Kidney (tissue), 13 donors: ENCODE measurements at regions not wholly inside any gene's neighbourhood (a gene's known extent, or its start where the extent isn't known, plus 50 kb on each side); places are given as distances from the start of the nearest gene placed in this dataset.
A peak's percentile ranks its signal among the peaks of the same experiment; 100 is the strongest.

Experiments used
- DNase-seq, 5 donors: peaks; one replicate each; pipeline ENCODE4 v3.0.0-alpha.2; 2013 to 2020
- FAIRE-seq: peaks from 2 replicates; lab custom pipeline; 2012; peaks lifted over from hg19 to GRCh38; lab: Jason Lieb, UNC
- H3K27ac ChIP-seq, 2 donors: one replicate each; pipeline ENCODE4 v1.7.0; 2013; ENCODE audit warnings: low read depth in 2 of 2, low read length in 2 of 2, inconsistent platforms in 1 of 2
- H3K27me3 ChIP-seq: one replicate; pipeline ENCODE4 v1.7.1; 2013; ENCODE audit warnings: low read length, inconsistent platforms; ENCODE audit not compliant: control insufficient read depth, insufficient read depth
- H3K36me3 ChIP-seq, 3 donors: one replicate each; pipeline versions ENCODE4 v1.7.0 to v1.7.1; 2013; ENCODE audit warnings: low read length in 3 of 3, control low read depth in 1 of 3, inconsistent platforms in 1 of 3; ENCODE audit not compliant: insufficient read depth in 3 of 3, control insufficient read depth in 2 of 3
- H3K4me1 ChIP-seq, 3 donors: one replicate each; pipeline versions ENCODE4 v1.7.0 to v1.7.1; 2013; ENCODE audit warnings: low read length in 3 of 3, inconsistent platforms in 1 of 3, low read depth in 1 of 3; ENCODE audit not compliant: control insufficient read depth in 2 of 3, insufficient read depth in 2 of 3
- H3K4me3 ChIP-seq, 3 donors: one replicate each; pipeline versions ENCODE4 v1.7.0 to v1.8.1; 2013; ENCODE audit warnings: low read length in 3 of 3, control low read depth in 1 of 3, inconsistent platforms in 1 of 3
- H3K9ac ChIP-seq, 3 donors: one replicate each; pipeline versions ENCODE4 v1.7.0 to v1.7.1; 2013; ENCODE audit warnings: low read length in 3 of 3, control low read depth in 1 of 3, inconsistent platforms in 1 of 3
- H3K9me3 ChIP-seq, 3 donors: one replicate each; pipeline versions ENCODE4 v1.7.0 to v1.7.1; 2013; ENCODE audit warnings: low read length in 3 of 3, control low read depth in 1 of 3, inconsistent platforms in 1 of 3; ENCODE audit not compliant: control insufficient read depth in 2 of 3, insufficient read depth in 1 of 3
- intact Hi-C: fragments of 100-400 bp; cut with DNase I; formaldehyde crosslinking; loops from one replicate; pipeline ENCODE4 v1.11.1; 2022
- TF ChIP-seq, protein P1 (sequence below): IDR thresholded peaks from 3 replicates; pipeline ENCODE4 v1.5.1; 2012; ENCODE audit warnings: mild to moderate bottlenecking, moderate library complexity, borderline replicate concordance; ENCODE audit not compliant: insufficient read depth; ENCODE audit errors: extremely low read depth
- donor health status: control.
- donor health status: control.
- donor health status: control.
- donor health status: control.
- donor health status: control.
- donor health status: DM: yes; HTN: yes; CAD: no.
- donor health status: Normal renal cell carcinoma (clear cell type).

DNA sequence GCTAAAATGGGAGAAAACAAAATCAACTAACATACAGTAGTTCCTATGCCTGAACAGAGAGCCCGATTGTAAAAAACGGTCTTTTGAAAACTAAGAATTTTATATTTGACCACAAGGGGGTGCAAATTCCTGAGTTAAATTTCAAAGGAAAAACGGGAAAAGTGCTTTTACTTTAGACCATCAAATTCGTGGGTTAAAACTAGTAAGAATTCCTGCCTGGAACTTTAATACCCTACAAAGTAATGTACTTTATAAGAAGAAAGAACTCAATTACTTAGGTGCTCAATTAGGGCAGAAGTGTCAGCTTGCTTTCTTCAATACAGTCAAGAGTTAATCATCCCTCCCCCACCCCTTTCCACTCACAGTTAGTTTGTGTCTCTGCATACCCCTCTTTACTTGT, 69.8 kb downstream of the KCNRG start:
- Histone ChIP-seq H3K4me1 (peaks cover 0 to 11% (median 8%) of the 10 kb centered on the region in 3 donors), H3K9ac (no peak overlapping the region), H3K4me3 (peak overlapping the region; percentile 4 to 64 (median 55)), H3K27me3 (no peaks in the 10 kb centered on the region), H3K9me3 (no peaks in the 10 kb centered on the region), H3K36me3 (no peaks in the 10 kb centered on the region), H3K27ac (no peak overlapping the region)
- intact Hi-C loops: no loop called here
- TF ChIP-seq, protein P1, sequence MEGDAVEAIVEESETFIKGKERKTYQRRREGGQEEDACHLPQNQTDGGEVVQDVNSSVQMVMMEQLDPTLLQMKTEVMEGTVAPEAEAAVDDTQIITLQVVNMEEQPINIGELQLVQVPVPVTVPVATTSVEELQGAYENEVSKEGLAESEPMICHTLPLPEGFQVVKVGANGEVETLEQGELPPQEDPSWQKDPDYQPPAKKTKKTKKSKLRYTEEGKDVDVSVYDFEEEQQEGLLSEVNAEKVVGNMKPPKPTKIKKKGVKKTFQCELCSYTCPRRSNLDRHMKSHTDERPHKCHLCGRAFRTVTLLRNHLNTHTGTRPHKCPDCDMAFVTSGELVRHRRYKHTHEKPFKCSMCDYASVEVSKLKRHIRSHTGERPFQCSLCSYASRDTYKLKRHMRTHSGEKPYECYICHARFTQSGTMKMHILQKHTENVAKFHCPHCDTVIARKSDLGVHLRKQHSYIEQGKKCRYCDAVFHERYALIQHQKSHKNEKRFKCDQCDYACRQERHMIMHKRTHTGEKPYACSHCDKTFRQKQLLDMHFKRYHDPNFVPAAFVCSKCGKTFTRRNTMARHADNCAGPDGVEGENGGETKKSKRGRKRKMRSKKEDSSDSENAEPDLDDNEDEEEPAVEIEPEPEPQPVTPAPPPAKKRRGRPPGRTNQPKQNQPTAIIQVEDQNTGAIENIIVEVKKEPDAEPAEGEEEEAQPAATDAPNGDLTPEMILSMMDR: peak; percentile 47
- FAIRE-seq (peak; percentile 80), DNase-seq (peak in 2 of 5 donors; percentile 80 to 81)

DNA sequence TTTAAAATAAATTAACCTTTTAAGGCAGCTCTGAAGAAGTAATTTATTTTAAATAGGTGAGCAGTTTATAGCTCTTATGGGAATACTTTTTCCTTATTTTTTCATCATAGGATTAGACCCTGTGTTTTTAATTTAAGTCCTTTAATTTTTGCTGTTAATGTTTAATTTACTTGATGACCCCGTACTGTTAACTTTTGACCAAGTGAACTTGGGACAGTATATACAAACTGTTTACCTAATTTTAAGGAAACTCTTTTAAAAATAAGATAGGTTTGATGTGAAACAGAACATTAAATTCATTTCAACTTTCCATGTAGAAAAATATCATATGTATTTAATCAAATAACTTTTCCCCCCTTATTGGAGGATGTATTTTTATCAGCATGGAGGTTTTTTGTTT, 74.4 kb downstream of the KCNRG start:
- TF ChIP-seq, protein P1: no peak
- intact Hi-C loops: no loop called here
- Histone ChIP-seq H3K27me3 (no peaks in the 10 kb centered on the region), H3K4me1 (peaks cover 0 to 6% (median 2%) of the 10 kb centered on the region in 3 donors), H3K4me3 (no peak overlapping the region), H3K36me3 (no peaks in the 10 kb centered on the region), H3K9ac (no peak overlapping the region), H3K27ac (no peak overlapping the region), H3K9me3 (no peaks in the 10 kb centered on the region)
- DNase-seq (no peak), FAIRE-seq (peak; percentile 11)

DNA sequence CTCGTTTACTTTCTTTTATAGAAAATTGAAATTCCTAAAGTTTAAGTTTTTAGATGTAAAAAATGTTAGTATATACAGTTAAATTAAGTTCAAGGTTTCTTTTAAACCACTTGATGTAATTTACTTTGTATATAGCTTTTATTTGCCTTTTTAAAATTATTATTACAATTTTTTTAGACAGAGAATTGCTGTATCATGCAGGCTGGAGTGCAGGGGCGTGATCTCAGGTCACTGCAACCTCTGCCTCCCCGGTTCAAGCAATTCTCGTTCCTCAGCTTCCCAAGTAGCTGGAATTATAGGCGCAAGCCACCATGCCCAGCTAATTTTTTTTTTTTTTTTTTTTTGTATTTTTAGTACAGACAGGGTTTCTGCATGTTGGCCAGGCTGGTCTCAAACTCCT, 75.0 kb downstream of the KCNRG start:
- TF ChIP-seq, protein P1: no peak
- no peak overlapping the region for H3K4me3 ChIP-seq
- FAIRE-seq (no peak), DNase-seq (no peak)
- H3K9ac ChIP-seq: no peak overlapping the region
- intact Hi-C loops: no loop called here
- no peaks in the 10 kb centered on the region for H3K9me3 ChIP-seq
- no peaks in the 10 kb centered on the region for H3K36me3 ChIP-seq
- H3K4me1 ChIP-seq: peaks cover 0 to under 1% (median 0%) of the 10 kb centered on the region in 3 donors
- no peak overlapping the region for H3K27ac ChIP-seq
- H3K27me3 ChIP-seq: no peaks in the 10 kb centered on the region

DNA sequence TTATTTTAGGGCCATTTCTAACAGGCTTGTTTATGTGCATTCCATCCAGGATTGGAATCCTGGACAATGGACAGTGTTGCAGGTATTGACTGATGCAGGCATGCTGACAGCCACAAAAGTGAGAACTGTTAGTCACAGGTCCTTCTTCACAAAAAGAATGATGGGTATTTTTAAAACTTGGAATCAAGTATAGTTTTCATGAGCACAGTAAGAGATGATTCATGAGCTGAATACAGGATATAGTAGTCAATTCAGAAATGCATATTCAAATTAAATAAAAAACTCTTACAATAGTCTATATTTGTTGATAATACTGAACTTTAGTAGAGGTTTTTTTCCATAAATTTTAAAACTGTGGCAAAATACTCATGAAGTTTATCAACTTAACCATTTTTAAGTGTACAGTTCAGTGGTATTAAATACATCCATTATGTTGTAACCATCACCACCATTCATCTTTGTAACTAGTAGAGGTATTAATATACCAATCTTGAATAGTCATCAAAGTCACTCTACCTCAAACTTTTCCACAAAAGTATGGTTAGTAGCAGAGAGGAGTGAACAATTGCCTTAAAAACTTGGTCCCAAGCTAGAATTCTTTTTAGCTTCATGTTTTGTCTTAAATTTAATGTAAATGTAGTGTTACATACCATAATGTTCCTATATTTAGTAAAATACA, 79.5 kb downstream of the KCNRG start:
- peaks cover 0 to 4% (median 0%) of the 10 kb centered on the region in 3 donors for H3K9me3 ChIP-seq
- DNase-seq (no peak), FAIRE-seq (no peak)
- intact Hi-C loops: no loop called here
- no peaks in the 10 kb centered on the region for H3K36me3 ChIP-seq
- TF ChIP-seq, protein P1: no peak
- no peak overlapping the region for H3K27ac ChIP-seq
- H3K9ac ChIP-seq: no peak overlapping the region
- H3K4me1 ChIP-seq: no peaks in the 10 kb centered on the region
- no peaks in the 10 kb centered on the region for H3K27me3 ChIP-seq
- no peak overlapping the region for H3K4me3 ChIP-seq
